H1 (cell line): ENCODE measurements at regions not wholly inside any gene's neighbourhood (a gene's known extent, or its start where the extent isn't known, plus 50 kb on each side); places are given as distances from the start of the nearest gene placed in this dataset.
A peak's percentile ranks its signal among the peaks of the same experiment; 100 is the strongest.

Experiments
- CTCF ChIA-PET: fragments of 300-600 bp; sonication (Branson Sonifier 250); formaldehyde crosslinking; loops from one replicate; lab custom pipeline; 2021; ENCODE audit not compliant: partially characterized antibody; lab: Charles Lee
- POLR2A ChIA-PET: fragments of 300-600 bp; sonication (Branson Sonifier 250); formaldehyde crosslinking; loops from one replicate; lab custom pipeline; 2021; ENCODE audit warnings: inconsistent platforms; ENCODE audit not compliant: partially characterized antibody; lab: Charles Lee
- DNase-seq, 2 experiments: peaks; one replicate each; pipeline versions ENCODE4 v3.0.0 to v3.0.0-alpha.2; 2010 to 2022; ENCODE audit warnings: low spot score in 2 of 2, low read depth in 1 of 2, mixed read lengths in 1 of 2
- FAIRE-seq: peaks from 2 replicates; lab custom pipeline; 2011; peaks lifted over from hg19 to GRCh38; lab: Jason Lieb, UNC
- H2AFZ ChIP-seq: 2 replicates; pipeline ENCODE4 v1.8.1; 2012; ENCODE audit warnings: low read length, inconsistent platforms
- H2AK5ac ChIP-seq: 2 replicates; pipeline ENCODE4 v1.6.1; 2013; ENCODE audit warnings: low read depth, low read length
- H2BK120ac ChIP-seq: replicated peaks from 2 replicates; pipeline ENCODE3; 2013; ENCODE audit warnings: low read depth, low read length, inconsistent platforms
- H2BK12ac ChIP-seq: 2 replicates; pipeline ENCODE4 v1.6.1; 2013; ENCODE audit warnings: low read depth, low read length
- H2BK15ac ChIP-seq: 2 replicates; pipeline ENCODE4 v1.6.1; 2013; ENCODE audit warnings: low read length
- H2BK20ac ChIP-seq: 2 replicates; pipeline ENCODE4 v1.6.1; 2013; ENCODE audit warnings: low read length
- H2BK5ac ChIP-seq: 2 replicates; pipeline ENCODE4 v1.6.1; 2013; ENCODE audit warnings: low read depth, low read length
- H3K14ac ChIP-seq: 2 replicates; pipeline ENCODE4 v1.6.1; 2013; ENCODE audit warnings: inconsistent platforms; ENCODE audit not compliant: insufficient read length
- H3K18ac ChIP-seq: 2 replicates; pipeline ENCODE4 v1.6.1; 2013; ENCODE audit warnings: low read length; ENCODE audit errors: extremely low read depth
- H3K23ac ChIP-seq: 2 replicates; pipeline ENCODE4 v1.6.1; 2013; ENCODE audit warnings: inconsistent platforms; ENCODE audit not compliant: insufficient read length
- H3K23me2 ChIP-seq: 2 replicates; pipeline ENCODE4 v1.6.1; 2013; ENCODE audit warnings: low read depth, low read length
- H3K27ac ChIP-seq: 2 replicates; pipeline ENCODE4 v1.6.1; 2011; ENCODE audit warnings: low read depth, low read length, inconsistent platforms
- H3K27me3 ChIP-seq, 4 experiments: replicated peaks in 1 of 4; 1 replicate in 1 of 4; 2 replicates in 3 of 4; pipeline versions ENCODE4 v1.6.1 to v1.8.1; 2011 to 2013; ENCODE audit warnings: low read length in 3 of 4, mild to moderate bottlenecking in 3 of 4, inconsistent platforms in 2 of 4, mixed read lengths in 2 of 4, moderate library complexity in 1 of 4; ENCODE audit not compliant: control insufficient read depth in 3 of 4, insufficient read depth in 3 of 4; ENCODE audit errors: extremely low read depth in 1 of 4
- H3K36me3 ChIP-seq, 4 experiments: 2 replicates each; pipeline versions ENCODE4 v1.6.1 to v1.8.1; 2011 to 2013; ENCODE audit warnings: mild to moderate bottlenecking in 4 of 4, low read length in 3 of 4, moderate library complexity in 2 of 4, control low read depth in 1 of 4, inconsistent platforms in 1 of 4; ENCODE audit not compliant: insufficient read depth in 4 of 4, control insufficient read depth in 2 of 4
- H3K4ac ChIP-seq: replicated peaks from 2 replicates; pipeline ENCODE3; 2013; ENCODE audit warnings: low read length, low read depth, mixed read lengths, inconsistent platforms; ENCODE audit not compliant: insufficient read length
- H3K4me1 ChIP-seq, 4 experiments: replicated peaks in 1 of 4; 1 replicate in 1 of 4; 2 replicates in 3 of 4; pipeline versions ENCODE4 v1.6.1 to v1.8.1; 2011 to 2013; ENCODE audit warnings: low read length in 3 of 4, inconsistent platforms in 2 of 4, mixed read lengths in 1 of 4; ENCODE audit not compliant: insufficient read depth in 4 of 4, control insufficient read depth in 3 of 4
- H3K4me2 ChIP-seq, 2 experiments: 2 replicates each; pipeline versions ENCODE4 v1.6.1 to v1.8.1; 2011 to 2013; ENCODE audit warnings: low read depth in 2 of 2, low read length in 2 of 2, control low read depth in 1 of 2, inconsistent platforms in 1 of 2, mild to moderate bottlenecking in 1 of 2; ENCODE audit not compliant: insufficient read depth in 1 of 2
- H3K4me3 ChIP-seq, 4 experiments: fragments of 200-600, 300-600 bp in 1 of 4; sonication (generic), shearing (Covaris generic), sonication (Bioruptor Twin) in 1 of 4; 2 replicates each; pipeline versions ENCODE4 v1.5.1 to v1.8.1; 2011 to 2016; ENCODE audit warnings: low read length in 4 of 4, low read depth in 3 of 4, control low read depth in 2 of 4, inconsistent platforms in 2 of 4, mild to moderate bottlenecking in 2 of 4, mixed read lengths in 1 of 4, moderate library complexity in 1 of 4; ENCODE audit not compliant: insufficient read depth in 2 of 4; ENCODE audit errors: extremely low read depth in 1 of 4
- H3K56ac ChIP-seq: replicated peaks from 2 replicates; pipeline ENCODE3; 2013; ENCODE audit warnings: low read depth, mild to moderate bottlenecking, mixed read lengths, low read length, inconsistent platforms; ENCODE audit not compliant: insufficient read length
- H3K79me1 ChIP-seq: 2 replicates; pipeline ENCODE4 v1.6.1; 2013; ENCODE audit warnings: low read depth, low read length, control low read depth
- H3K79me2 ChIP-seq, 2 experiments: 2 replicates each; pipeline versions ENCODE4 v1.6.1 to v1.8.1; 2012 to 2013; ENCODE audit warnings: low read length in 2 of 2, mild to moderate bottlenecking in 2 of 2, inconsistent platforms in 1 of 2; ENCODE audit not compliant: insufficient read depth in 2 of 2, control insufficient read depth in 1 of 2
- H3K9ac ChIP-seq, 4 experiments: replicated peaks in 1 of 4; 1 replicate in 1 of 4; 2 replicates in 3 of 4; pipeline versions ENCODE4 v1.6.1 to v1.8.1; 2011 to 2013; ENCODE audit warnings: low read depth in 3 of 4, low read length in 3 of 4, control low read depth in 2 of 4, mild to moderate bottlenecking in 2 of 4, moderate library complexity in 2 of 4, inconsistent platforms in 1 of 4; ENCODE audit errors: extremely low read depth in 1 of 4
- H3K9me3 ChIP-seq, 2 experiments: 2 replicates each; pipeline versions ENCODE4 v1.6.1 to v1.8.1; 2012 to 2013; ENCODE audit warnings: mild to moderate bottlenecking in 2 of 2, moderate library complexity in 2 of 2, control low read depth in 1 of 2, inconsistent platforms in 1 of 2, low read depth in 1 of 2, low read length in 1 of 2, mixed read lengths in 1 of 2; ENCODE audit not compliant: insufficient read depth in 2 of 2
- H4K20me1 ChIP-seq, 2 experiments: replicated peaks in 1 of 2; 2 replicates each; pipeline versions ENCODE3 to v1.8.1; 2011 to 2013; ENCODE audit warnings: inconsistent platforms in 2 of 2, low read length in 2 of 2, mild to moderate bottlenecking in 1 of 2; ENCODE audit not compliant: insufficient read depth in 2 of 2, control insufficient read depth in 1 of 2
- H4K5ac ChIP-seq: 2 replicates; pipeline ENCODE4 v1.6.1; 2013; ENCODE audit warnings: low read length, low read depth, mixed read lengths, inconsistent platforms; ENCODE audit not compliant: insufficient read length
- H4K8ac ChIP-seq: 2 replicates; pipeline ENCODE4 v1.8.0; 2013; ENCODE audit warnings: mild to moderate bottlenecking, moderate library complexity, low read length, inconsistent platforms; ENCODE audit not compliant: insufficient read depth; ENCODE audit errors: extremely low read depth
- H4K91ac ChIP-seq: replicated peaks from 2 replicates; pipeline ENCODE3; 2013; ENCODE audit warnings: low read length, mixed read lengths, inconsistent platforms; ENCODE audit not compliant: insufficient read length
- CTCF ChIP-seq, 3 experiments: IDR thresholded peaks; 1 replicate in 2 of 3; 2 replicates in 1 of 3; pipeline versions ENCODE4 v1.5.1 to v1.6.1; 2011; ENCODE audit warnings: low read length in 3 of 3, mild to moderate bottlenecking in 3 of 3, inconsistent platforms in 2 of 3, low read depth in 1 of 3, moderate library complexity in 1 of 3; ENCODE audit not compliant: insufficient read depth in 1 of 3; ENCODE audit errors: control extremely low read depth in 1 of 3
- SRF ChIP-seq: IDR thresholded peaks from 2 replicates; pipeline ENCODE4 v1.6.1; 2011; ENCODE audit warnings: mild to moderate bottlenecking, low read depth, low read length, moderate library complexity
- WGBS, 2 experiments: shearing (Covaris generic) in 1 of 2; methylation state at CpG; one replicate each; pipeline versions ENCODE4 v1.1.6 to v1.1.7; 2013 to 2015; ENCODE audit warnings: low lambda C conversion rate in 2 of 2, mixed read lengths in 2 of 2, inconsistent platforms in 1 of 2, low coverage in 1 of 2, missing lambda C conversion rate in 1 of 2; ENCODE audit not compliant: insufficient replicate concordance in 2 of 2, insufficient coverage in 1 of 2, insufficient read length in 1 of 2; ENCODE audit errors: extremely low coverage in 1 of 2, missing lambda C conversion rate in 1 of 2; 5-methylcytosine and 5-hydroxymethylcytosine counted together

DNA sequence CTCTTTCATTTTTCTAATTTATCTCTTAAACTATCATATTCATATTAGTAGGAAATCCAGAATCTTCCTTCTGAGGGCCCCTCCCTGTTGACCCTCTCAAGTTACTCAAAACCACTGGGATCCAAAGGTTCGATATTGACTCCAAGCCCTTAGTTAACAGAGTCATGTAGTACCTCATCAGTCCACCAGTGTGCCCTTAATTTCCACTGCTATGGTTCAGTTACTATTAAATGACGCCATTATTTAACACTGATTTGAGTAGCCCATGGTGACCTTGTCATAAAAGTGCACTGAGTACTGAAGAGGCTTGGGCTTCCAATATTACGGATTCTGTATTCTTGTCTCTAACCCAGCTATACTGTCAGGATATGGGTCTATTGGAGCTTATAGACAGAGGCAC, 91.9 kb upstream of the MS4A8 start:
- no peak overlapping the region for H3K14ac ChIP-seq
- H3K4ac ChIP-seq = no peak overlapping the region
- H2BK5ac ChIP-seq = no peak overlapping the region
- CTCF ChIA-PET = interaction anchor here (0.9 to 1.9 kb wide), 5 partner anchors 13 to 274 kb away, joined by 3 to 5 read pairs (median 4); no protein-coding TSS in a partner anchor
- POLR2A ChIA-PET = no interaction called here
- H2AFZ ChIP-seq = no peak overlapping the region
- TF ChIP-seq CTCF (IDR thresholded peaks at IDR 0.05; ENCODE audit: control extremely low read depth in 1 of 3, insufficient read depth in 1 of 3, low read depth in 1 of 3, low read length in 3 of 3) = peak in 1 of 3 experiments; percentile 42; a peak in 1 of 4 replicates
- no peak for TF ChIP-seq SRF
- no peak overlapping the region for H2AK5ac ChIP-seq
- no peaks in the 10 kb centered on the region for H4K20me1 ChIP-seq
- no peak overlapping the region for H4K8ac ChIP-seq
- no peaks in the 10 kb centered on the region for H3K36me3 ChIP-seq
- no peak overlapping the region for H3K18ac ChIP-seq
- no peaks in the 10 kb centered on the region for H3K27me3 ChIP-seq
- no peak overlapping the region for H3K4me3 ChIP-seq
- no peaks in the 10 kb centered on the region for H3K9me3 ChIP-seq
- H2BK15ac ChIP-seq = no peak overlapping the region
- no peak overlapping the region for H2BK20ac ChIP-seq
- H3K9ac ChIP-seq = no peak overlapping the region
- H2BK12ac ChIP-seq = no peak overlapping the region
- FAIRE-seq = no peak
- H4K91ac ChIP-seq = no peak overlapping the region
- H3K27ac ChIP-seq = no peak overlapping the region
- no peak for DNase-seq
- no peaks in the 10 kb centered on the region for H3K79me1 ChIP-seq
- 91% methylated on average over 3 of the region's 3 CpGs; no CpG with 5 or more reads in 1 of the 2 experiments for WGBS, 2 experiments
- no peaks in the 10 kb centered on the region for H3K23me2 ChIP-seq
- no peak overlapping the region for H3K56ac ChIP-seq
- no peak overlapping the region for H2BK120ac ChIP-seq
- H3K23ac ChIP-seq = no peak overlapping the region
- no peaks in the 10 kb centered on the region for H3K4me1 ChIP-seq
- no peak overlapping the region for H4K5ac ChIP-seq
- H3K79me2 ChIP-seq = no peaks in the 10 kb centered on the region
- H3K4me2 ChIP-seq = no peak overlapping the region
